Amygdala (tissue), 56 donors: ENCODE measurements at regions not wholly inside any gene's neighbourhood (a gene's known extent, or its start where the extent isn't known, plus 50 kb on each side); places are given as distances from the start of the nearest gene placed in this dataset.

Source experiments
- DNase-seq, 56 donors: peaks; one replicate each; lab custom pipeline; 2025; lab: John Stamatoyannopoulos, UW

DNA sequence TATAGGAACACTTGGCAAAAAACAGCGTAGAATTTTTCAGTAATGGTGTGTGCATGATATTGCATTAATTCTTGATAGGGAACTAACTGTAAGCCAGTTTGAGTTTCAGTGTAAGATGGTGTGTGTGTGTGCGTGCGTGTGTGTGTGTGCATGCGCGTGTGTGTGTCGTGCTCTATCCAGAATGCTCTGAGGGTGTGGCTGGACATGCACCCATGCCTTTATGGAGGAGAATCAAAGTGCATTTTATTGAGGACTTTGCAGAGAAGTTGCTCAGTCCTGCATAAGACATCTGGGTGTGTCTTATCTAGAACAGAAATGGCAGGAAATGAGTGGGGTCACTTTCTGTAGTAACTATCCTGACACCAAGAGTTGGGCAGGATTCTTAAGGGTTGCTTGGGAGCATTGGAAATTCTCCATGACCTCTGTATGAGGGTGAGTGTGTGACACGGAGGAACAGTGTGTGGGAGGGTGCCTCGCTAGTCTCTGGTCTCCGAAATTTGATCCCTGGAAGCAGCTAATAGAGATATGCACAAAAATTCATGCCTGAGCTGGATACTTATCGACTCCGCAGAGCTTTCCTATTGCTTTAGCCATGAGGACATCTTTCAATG is 252.2 kb downstream of the TSHZ3 start:
- DNase-seq, result no peak

DNA sequence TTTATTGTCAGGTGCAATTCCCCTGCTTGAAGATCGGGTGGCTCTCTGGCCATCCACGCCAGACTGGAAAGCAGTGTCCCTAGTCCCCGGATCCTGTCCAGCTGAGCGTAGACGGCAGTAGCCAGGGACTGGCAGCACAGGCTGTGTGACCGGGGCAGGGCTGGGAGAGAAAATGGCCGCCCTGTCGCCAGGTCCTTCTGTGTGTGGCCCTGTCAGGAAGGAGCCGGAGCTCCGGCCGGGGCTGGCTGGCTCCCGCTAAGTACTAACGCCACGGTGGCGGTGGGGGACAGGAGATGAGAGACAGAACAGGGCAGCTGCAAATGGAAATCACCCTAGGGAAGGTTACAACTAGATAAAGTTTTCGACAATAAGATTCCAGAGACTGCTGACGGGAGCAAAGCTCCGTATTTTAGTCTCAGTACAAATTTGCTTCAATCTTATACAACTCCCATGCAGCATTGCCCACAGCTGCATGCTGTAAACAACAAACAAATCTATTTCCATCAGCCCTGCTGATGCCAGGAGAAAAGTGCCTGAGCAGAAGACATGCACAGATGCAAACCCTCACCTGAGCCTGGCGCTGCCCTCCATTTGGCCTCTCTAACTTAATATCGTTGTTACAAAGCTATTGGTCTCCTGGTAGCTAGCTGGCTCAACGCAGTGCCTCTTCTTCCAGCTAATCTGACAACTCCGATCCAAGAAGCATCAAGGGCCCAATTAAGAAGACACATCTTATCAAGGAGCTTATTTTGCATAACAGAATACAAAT is 253.0 kb downstream of the TSHZ3 start:
- no peak for DNase-seq

DNA sequence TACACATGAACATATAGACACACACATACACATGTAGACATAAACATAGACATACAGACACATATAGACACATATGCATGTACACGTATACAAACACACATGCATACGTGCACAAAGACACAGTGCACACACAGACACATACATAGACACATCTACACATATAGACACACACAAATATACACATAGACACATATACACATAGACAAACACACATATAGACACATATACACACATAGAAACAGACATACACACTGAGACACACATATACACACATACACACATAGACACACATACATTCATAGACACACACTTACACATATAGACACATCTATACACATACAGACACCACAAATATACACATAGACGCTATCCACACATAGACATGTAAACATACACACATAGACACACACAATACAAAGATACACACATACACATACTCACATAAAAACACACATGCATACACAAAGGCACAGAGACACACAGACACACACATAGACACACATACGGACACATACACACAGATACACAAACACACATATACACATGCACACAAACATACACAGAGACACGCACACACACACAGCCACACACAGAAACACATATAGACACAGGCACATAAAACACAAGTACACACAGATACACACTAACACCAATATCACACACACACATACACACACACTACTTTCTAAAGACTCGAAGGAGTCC is 254.0 kb downstream of the TSHZ3 start:
- DNase-seq, result no peak

DNA sequence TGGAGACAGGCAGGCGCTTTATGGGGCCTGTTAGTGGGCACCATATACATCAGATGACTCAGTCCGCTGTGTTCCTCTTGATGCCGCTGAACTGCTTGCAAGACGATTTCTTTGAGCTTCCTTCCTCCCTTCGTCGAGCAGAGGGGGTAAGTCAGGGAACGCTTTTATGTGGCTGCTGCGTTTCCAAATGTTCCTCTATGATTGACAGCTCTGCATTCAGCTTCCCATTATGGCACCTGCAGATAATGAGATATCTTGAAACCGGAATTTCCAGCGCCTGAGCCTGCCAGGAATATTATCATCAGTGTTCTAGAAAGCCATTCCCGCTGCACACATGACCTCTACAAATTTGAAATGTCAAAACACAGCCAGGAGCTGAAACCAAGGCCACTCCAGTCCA is 257.0 kb downstream of the TSHZ3 start:
- DNase-seq, result peak in 1 of 56 donors; percentile 3

DNA sequence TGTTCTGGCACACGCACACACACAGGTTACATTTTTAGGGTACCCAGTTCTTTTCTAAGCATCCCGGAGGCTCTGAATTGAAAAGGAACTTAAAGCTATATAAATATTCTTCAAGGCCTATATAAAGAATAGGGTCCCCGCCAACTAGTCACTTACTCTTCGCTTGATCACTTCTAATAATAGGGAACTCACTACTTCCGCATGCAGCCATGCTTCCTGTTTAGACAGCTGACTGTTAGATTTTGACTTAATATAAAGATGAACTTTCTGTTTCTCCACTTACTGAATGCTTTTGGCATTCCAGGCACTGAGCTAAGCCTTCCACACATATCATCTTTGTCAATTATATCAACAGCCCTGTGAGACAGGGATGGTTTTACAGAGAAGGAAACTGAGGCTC is 259.6 kb downstream of the TSHZ3 start:
- DNase-seq, result peak in 1 of 56 donors; percentile 7

DNA sequence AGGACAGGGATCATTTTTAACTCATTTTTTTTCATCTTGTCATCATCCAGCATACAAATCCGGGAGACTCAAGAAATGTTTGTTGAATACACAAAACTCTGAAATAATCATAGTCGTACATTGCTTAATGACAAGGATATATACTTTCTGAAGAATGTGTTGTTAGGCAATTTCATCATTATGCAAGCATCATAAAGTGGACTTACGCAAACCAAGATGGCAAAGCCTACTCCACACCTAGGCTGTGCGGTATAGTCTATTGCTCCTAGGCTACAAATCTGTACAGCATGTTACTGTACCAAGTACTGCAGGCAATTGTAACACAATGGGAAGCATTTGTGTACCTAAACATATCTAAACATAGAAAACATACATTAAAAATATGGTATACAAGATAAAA is 264.1 kb downstream of the TSHZ3 start:
- no peak for DNase-seq

DNA sequence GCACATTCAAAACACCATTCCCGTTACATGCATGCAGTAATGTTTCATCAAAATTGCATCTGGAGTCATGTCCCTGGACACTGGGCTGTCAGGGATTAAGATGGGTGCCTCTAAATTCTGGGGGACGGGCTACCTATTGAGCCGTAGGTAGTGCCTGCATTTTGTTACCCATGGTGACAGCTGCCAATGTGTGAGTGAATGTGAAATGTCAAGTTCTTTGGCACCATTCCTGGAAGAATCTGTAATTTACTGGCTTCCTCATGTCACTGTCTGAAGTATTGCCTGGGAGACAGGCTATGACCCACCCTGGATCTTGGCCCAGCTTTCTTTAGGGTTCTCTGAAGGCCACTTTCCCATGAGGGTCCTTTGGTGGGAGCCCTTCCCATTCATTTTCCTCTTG is 266.1 kb downstream of the TSHZ3 start:
- no peak for DNase-seq

DNA sequence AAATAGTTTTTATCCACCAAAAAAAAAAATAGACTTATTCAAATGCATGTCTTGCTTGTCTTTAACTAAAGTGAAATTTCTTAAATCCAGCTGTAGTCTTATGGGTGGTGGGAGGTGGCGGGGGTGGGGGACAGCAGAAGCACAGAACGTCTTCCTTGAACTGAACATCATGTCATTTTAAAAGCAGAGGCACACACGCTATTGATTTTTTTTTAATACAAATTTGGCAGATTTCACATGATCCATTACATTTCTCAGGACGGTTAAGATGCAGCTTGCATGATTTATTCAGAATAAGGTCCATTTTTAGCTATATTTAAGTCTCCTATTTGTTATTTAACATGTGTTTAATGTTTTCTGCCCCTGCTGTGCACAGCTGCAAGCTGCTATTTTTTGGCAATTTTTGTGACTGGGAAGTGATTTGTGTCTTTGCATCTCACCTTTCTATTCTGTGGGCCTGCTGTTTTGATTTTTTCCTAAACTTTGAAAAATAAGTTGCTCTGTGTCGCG is 274.0 kb downstream of the TSHZ3 start:
- DNase-seq, result no peak

DNA sequence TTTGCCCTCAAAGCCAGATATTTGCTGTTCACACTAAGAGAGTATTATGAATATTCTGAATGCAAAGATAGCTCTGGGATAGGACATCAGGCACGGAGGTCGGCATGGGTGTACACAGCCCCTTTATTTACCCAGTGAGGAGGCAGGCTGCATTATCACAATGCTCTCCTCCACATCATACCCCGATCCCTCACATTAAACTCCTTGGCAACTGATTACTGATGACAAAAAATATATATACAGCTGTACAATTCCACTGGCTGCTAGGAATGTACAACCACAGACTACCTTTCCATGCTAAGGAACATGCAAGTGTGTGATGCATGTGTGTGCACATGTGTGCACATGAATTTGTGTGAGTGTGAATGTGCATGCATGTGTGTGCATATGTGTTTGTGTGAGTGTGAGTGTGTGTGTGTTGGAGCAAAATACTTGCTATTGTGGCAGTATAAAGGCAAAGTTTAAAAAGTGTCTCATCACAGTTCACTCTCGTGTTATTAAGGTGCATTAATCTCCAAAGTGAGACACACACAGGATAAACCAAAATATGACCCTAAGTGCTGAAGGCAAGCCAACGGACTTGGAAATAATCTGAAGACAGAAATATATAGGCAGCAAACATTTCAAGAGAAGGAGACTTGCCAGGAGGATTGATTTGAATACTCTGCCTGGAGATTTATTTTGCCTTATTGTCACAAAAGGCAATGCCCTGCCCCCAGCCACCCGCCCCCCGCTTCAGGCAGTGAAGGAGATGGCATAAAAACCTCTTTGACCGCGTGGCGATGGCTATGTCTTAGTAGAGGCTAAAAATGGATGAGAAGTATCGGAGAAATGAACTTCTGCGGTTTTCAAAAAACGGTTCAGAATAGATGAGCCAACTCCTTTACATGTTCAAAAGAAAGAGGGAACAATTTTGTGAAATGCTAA is 274.8 kb downstream of the TSHZ3 start:
- no peak for DNase-seq

DNA sequence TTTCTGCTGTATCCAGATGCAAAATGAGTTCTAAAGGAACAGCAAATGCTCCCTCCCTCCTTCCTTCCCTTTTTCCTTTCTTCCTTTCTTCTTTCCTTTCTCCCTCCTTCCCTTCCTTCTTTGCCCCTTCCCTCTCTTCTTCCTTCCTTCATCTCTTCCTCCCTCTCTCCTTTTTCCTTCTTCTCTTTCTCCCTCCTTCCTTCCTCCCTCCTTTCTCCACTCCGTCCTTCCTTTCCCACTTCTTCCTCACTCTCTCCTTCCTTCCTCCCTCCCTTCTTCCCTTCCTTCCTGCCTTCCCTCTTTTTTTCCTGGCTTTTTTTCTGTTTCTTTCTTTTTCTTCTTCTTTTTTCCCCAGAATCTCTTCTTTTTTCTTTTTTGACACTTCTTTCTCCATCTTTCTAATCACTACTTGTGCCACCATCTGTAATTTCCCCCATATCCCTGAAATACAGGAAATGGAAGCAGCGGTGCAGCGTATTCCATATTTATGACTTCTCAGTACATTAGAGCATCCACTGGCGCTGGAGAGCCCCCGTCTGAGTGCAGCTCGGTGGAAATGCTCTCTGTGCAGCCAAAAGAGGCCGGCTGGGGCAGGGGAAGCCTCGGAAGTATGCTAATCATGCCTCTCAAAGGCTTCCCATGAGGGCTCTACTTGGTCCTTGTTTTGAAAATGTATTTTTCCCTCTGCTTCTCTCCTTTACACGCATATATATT is 275.6 kb downstream of the TSHZ3 start:
- DNase-seq, result no peak

DNA sequence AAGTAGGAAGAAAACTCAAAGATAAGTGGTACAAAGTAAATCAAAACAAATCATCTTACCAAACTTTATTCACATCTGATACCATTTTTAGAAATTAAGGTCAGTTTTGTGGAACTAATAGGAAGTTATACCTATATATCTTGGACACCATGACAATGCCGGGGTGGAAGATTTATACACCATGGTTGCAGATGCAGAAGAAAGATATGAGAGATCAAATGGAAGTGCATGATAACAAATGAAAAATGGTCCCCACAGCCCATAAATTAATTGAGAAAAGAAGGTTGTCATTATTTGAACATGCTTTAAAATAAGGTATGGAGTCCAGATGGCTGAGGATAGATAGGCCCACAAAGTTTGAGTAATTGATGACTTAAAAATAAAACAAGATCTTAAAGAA is 276.8 kb downstream of the TSHZ3 start:
- DNase-seq, result no peak

DNA sequence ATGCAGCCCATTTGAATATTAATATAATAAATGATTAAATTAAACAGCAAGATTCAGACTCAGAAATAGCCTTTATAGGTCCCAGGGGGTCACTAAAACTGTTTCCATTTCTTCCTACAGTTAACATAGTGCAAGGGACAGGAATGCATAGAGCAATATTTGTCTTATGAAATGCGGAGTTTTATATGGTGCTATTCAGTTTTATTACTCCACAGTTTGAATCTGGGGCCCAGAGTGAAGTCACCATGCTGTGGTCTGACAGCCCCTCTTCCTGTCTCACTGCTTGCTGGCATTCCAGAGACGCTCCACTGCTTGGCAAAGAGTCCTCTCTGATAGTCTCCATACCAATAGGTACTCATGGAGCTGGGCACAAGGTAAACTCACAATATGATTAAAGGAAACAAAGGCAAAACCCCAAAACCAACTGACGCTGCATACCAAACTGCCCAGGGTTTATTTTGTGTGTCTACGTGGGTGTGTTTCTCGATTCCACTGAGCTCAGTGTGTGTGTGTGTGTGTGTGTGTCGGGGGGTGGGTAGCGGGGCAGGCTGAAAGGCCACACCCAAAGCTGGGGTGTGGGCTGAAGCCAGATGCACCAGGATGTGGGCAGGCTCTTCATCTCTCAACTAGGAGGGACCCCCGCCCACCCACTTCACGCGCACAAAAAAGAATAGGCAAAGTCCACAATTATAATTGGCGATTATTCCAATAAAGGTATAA is 277.9 kb downstream of the TSHZ3 start:
- no peak for DNase-seq

DNA sequence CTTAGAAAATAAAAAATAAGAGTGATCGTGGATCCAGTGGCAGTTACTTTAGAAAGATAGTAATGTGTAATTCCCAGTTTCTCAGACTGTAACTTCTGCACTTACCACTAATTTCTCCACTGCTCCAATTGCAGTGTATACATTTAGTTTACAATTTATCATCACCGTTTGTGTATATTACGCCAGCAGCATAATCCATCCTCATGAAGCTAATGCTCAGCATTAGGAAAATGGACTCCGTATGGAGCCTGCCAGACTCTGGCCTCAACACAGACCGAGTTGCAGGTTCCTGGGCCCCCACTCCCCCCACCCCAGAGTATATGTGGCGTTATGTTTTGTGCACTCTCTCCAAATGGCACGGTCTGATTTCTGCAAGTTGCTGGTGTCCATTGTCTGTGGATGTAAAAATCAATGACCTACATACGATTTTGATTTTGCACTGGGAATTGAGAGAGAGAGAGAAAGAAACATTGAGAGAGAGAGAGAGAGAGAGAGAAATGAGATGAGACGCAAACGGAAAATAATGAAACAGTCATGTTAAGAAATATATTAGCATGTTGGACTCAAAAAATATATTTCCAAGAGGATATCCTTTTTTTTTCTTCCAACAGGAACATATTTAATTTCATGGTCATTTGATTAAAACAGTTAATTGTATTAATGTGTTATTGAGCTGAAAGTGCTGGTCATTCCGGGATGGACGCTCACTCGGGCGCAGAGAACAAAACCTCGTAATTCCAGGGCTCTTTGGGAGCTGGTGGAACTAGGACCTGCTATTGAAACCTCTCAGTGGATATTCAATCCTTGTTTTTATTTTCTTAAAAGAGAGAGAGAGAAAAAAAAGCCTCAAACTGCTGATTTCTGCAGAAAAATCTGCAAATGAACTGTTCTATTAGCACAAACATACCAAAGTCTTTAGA is 278.8 kb downstream of the TSHZ3 start:
- no peak for DNase-seq

DNA sequence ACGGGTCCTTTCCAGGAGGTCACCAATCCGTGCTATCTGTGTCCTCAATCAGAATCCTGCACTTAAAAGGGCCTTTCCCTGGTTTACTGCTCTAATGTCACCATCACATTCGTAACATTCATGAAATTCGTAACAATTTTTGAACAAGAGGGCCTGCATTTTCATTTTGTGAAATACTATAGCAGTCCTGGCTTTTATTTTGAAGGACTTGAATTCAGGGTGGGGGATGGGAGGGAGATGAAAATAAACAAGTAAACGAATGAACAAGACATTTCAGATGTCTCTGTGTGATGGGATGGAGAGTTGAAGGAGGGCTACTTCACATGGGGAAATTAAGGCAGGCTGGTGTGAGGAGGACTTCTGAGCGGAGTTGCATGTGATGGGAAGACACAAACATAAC is 281.0 kb downstream of the TSHZ3 start:
- DNase-seq, result no peak

DNA sequence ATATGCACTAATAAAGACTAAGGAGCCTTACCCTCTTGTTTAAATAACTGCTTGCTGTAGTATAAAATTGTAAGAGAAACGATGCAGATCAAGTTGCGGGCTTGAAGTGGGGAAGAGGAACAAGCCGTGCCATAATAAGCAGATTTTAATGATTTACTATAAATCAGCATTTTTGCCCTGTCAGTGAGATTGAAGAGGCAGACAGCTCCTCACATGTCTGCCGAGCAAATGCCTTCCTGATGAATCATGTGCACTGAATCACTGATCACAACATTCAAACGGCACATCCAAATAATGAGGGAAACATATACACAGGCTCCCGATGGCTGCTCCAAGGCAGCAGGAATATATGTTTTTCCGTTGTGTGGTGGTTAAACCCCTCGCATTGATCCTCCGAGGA is 282.9 kb downstream of the TSHZ3 start:
- DNase-seq, result peak in 1 of 56 donors; percentile 15

DNA sequence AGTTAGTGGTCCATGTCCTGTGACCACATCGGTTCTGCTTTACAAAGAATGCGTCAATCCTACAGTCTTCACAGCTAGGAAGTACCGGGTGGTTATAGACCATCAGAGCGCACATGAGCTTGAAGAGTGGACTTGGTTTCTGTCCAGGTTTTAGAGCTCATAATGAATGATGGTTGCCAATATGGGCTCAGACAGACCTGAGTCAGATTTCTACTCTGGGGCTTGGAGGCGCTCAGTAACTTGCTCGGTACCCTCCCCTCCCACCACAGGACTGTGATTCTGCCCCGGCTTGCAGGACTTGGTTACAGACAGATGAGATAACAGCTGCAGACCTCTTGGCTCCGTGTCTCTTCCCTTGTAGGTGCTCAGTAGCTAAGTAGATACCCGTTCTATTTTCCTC is 284.7 kb downstream of the TSHZ3 start:
- no peak for DNase-seq

DNA sequence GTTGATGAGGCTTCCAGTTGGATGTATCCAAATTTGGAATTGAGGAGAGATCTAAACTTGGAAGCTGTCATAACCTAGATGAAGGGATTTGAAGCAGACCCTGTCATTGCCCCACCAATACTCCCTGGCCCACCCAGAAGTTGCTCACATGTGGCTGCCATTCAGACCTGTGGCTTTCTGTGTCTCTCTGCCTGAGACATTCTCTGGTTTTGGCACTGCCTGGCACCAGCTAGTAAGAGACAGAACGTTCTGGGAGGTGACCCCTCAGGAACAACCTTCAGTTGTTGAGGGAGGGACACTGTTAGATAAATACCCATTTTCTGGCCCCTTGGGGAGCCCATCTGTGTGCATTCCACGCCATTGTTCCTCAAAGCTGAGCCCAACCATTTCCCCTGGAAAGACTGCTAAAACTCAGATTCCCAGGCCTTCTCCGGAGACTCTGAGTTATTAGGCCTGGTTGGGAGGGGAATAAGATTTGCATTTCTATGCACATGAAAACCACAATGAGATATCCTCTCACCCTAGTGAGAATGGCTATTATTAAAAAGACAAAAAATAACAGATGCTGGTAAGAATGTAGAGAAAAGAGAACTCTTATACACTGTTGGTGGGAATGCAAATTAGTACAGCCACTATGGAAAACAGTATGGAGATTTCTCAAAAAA is 290.4 kb downstream of the TSHZ3 start:
- DNase-seq, result no peak

DNA sequence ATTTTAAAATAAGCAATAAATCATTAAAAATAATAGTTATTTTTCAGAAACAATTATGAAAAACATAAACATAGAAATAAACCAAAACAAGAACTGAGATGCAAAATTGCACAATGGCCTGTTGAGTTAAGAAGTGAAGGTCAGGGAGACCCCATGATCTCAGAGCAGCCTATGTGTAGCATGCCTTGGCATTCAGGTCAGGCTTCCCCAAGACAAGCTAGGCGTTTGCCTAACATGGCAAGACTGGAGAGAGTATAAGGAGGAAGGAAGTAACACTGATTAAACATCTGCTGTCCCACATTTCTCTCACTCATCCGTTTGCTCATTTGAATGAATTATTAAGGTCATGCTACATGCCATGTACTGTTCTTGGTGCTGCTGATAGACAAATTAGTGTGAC is 291.8 kb downstream of the TSHZ3 start:
- no peak for DNase-seq
